ENCODE measurements at regions not wholly inside any gene's neighbourhood (a gene's known extent, or its start where the extent isn't known, plus 50 kb on each side); places are given as distances from the start of the nearest gene placed in this dataset.

- no peak for DNase-seq (ENCODE audit: low spot score)
Observed at GRCh38 chr15:35771746-35772442, 225.9 kb upstream of the DPH6 start.

- DNase-seq (ENCODE audit: low spot score) = no peak
Observed at GRCh38 chr15:35774653-35775052, 228.7 kb upstream of the DPH6 start.

GRCh38 chr15:35775471-35775870, 229.5 kb upstream of the DPH6 start:
- peak; percentile 7 for DNase-seq (ENCODE audit: low spot score)

- DNase-seq (ENCODE audit: low spot score) = no peak
Observed at GRCh38 chr15:35777061-35777460, 231.1 kb upstream of the DPH6 start.

- DNase-seq (ENCODE audit: low spot score) = no peak
Observed at GRCh38 chr15:35783203-35783602, 237.2 kb upstream of the DPH6 start.

GRCh38 chr15:35784745-35785144, 238.8 kb upstream of the DPH6 start:
- DNase-seq (ENCODE audit: low spot score) = no peak

- no peak for DNase-seq (ENCODE audit: low spot score)
Observed at GRCh38 chr15:35810007-35810406, 264.0 kb upstream of the DPH6 start.

GRCh38 chr15:35813573-35813972, 267.6 kb upstream of the DPH6 start:
- no peak for DNase-seq (ENCODE audit: low spot score)

GRCh38 chr15:35818846-35819245, 272.9 kb upstream of the DPH6 start:
- DNase-seq (ENCODE audit: low spot score) = no peak

- DNase-seq (ENCODE audit: low spot score) = no peak
Observed at GRCh38 chr15:35822153-35822552, 276.2 kb upstream of the DPH6 start.

GRCh38 chr15:35827141-35827540, 281.2 kb upstream of the DPH6 start:
- DNase-seq (ENCODE audit: low spot score) = peak; percentile 17

GRCh38 chr15:35827911-35828310, 281.9 kb upstream of the DPH6 start:
- DNase-seq (ENCODE audit: low spot score) = peak; percentile 5

- no peak for DNase-seq (ENCODE audit: low spot score)
Observed at GRCh38 chr15:35833581-35833980, 287.6 kb upstream of the DPH6 start.

GRCh38 chr15:35834216-35834830, 288.4 kb upstream of the DPH6 start:
- no peak for DNase-seq (ENCODE audit: low spot score)

- DNase-seq (ENCODE audit: low spot score) = no peak
Observed at GRCh38 chr15:35834866-35835265, 288.9 kb upstream of the DPH6 start.

GRCh38 chr15:35838424-35839111, 292.6 kb upstream of the DPH6 start:
- DNase-seq (ENCODE audit: low spot score) = no peak

GRCh38 chr15:35842631-35843030, 296.7 kb upstream of the DPH6 start:
- no peak for DNase-seq (ENCODE audit: low spot score)

GRCh38 chr15:35843498-35843897, 297.5 kb upstream of the DPH6 start:
- DNase-seq (ENCODE audit: low spot score) = no peak

GRCh38 chr15:35850284-35850683, 304.3 kb upstream of the DPH6 start:
- DNase-seq (ENCODE audit: low spot score) = no peak

- DNase-seq (ENCODE audit: low spot score) = no peak
Observed at GRCh38 chr15:35851491-35851890, 305.5 kb upstream of the DPH6 start.

- DNase-seq (ENCODE audit: low spot score) = no peak
Observed at GRCh38 chr15:35852818-35853624, 307.1 kb upstream of the DPH6 start.

- no peak for DNase-seq (ENCODE audit: low spot score)
Observed at GRCh38 chr15:35854316-35854715, 308.4 kb upstream of the DPH6 start.
